Ishikawa (cell line): ENCODE measurements at regions not wholly inside any gene's neighbourhood (a gene's known extent, or its start where the extent isn't known, plus 50 kb on each side); places are given as distances from the start of the nearest gene placed in this dataset.

Experiments
- CEBPB ChIP-seq: IDR thresholded peaks from 2 replicates; pipeline ENCODE4 v1.6.1; 2012
- CREB1 ChIP-seq: IDR thresholded peaks from 2 replicates; pipeline ENCODE4 v1.6.1; 2012; ENCODE audit warnings: low read depth
- EGR1 ChIP-seq: IDR thresholded peaks from 2 replicates; pipeline ENCODE4 v1.6.1; 2012
- EP300 ChIP-seq: IDR thresholded peaks from 2 replicates; pipeline ENCODE4 v1.6.1; 2012; ENCODE audit warnings: borderline replicate concordance
- FOXM1 ChIP-seq: IDR thresholded peaks from 2 replicates; pipeline ENCODE4 v1.6.1; 2012; ENCODE audit warnings: low read depth, borderline replicate concordance
- MAX ChIP-seq: IDR thresholded peaks from 2 replicates; pipeline ENCODE4 v1.6.1; 2012
- NFIC ChIP-seq: IDR thresholded peaks from 2 replicates; pipeline ENCODE4 v1.6.1; 2012
- RAD21 ChIP-seq: IDR thresholded peaks from 2 replicates; pipeline ENCODE4 v1.6.1; 2012; ENCODE audit warnings: low read depth
- REST ChIP-seq: IDR thresholded peaks from 2 replicates; pipeline ENCODE4 v1.6.1; 2012; ENCODE audit warnings: low read depth, mild to moderate bottlenecking
- TAF1 ChIP-seq: IDR thresholded peaks from 2 replicates; pipeline ENCODE4 v1.6.1; 2012; ENCODE audit warnings: low read depth, mild to moderate bottlenecking
- TCF12 ChIP-seq: IDR thresholded peaks from 2 replicates; pipeline ENCODE4 v1.6.1; 2012; ENCODE audit warnings: low read depth
- TEAD4 ChIP-seq: IDR thresholded peaks from 2 replicates; pipeline ENCODE4 v1.6.1; 2012
- USF1 ChIP-seq: IDR thresholded peaks from 2 replicates; pipeline ENCODE4 v1.6.1; 2012
- YY1 ChIP-seq: IDR thresholded peaks from 2 replicates; pipeline ENCODE4 v1.6.1; 2012; ENCODE audit warnings: low read depth
- ZBTB7A ChIP-seq: IDR thresholded peaks from 2 replicates; pipeline ENCODE4 v1.6.1; 2012; ENCODE audit warnings: low read depth

DNA sequence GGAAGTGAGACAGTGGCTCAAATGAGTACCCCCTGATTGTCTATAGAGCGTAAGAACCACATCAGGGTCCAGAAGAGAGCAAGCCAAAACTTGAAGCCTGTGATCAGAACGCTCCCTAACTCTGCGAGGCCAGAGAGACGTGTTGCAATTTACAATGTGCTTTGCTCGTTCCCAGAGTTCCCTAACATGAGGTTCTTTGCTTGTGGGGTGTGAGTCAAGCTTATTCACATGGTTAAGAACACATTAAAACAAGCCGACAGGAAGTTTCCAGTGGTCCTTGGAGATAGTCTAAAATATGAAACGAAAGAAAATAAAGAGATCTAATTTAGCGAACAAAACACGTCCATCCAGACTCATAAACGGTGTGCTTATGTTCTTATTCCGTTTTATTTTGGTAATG lies 702.3 kb downstream of the TRIML1 start:
- TF ChIP-seq NFIC (no peak), EGR1 (no peak), TAF1 (no peak), YY1 (no peak), CEBPB (no peak), TEAD4 (no peak), RAD21 (no peak), ZBTB7A (no peak), TCF12 (no peak), REST (no peak), USF1 (no peak), FOXM1 (no peak), CREB1 (no peak), EP300 (no peak), MAX (no peak)

DNA sequence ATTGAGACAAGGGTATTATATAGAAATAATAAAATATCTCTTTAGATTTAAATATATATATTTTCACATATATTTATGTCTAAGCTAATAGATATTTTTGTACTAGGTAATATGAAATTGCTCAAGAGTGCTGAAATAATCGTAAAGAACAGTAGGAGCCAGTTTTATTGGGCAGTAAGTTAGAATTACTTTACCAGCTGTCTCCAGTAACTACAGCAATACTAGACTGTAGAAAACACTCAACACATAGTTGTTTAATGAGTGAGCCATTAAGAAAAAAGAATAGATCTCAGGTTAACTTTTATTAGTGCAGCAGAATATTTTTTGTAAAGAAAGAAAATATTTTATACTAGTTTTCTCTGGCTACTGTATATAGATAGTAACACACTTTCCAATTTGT lies 715.2 kb downstream of the TRIML1 start:
- TF ChIP-seq ZBTB7A, result no peak
- no peak for TF ChIP-seq TCF12
- TF ChIP-seq CREB1, result no peak
- no peak for TF ChIP-seq USF1
- no peak for TF ChIP-seq FOXM1
- no peak for TF ChIP-seq REST
- TF ChIP-seq EP300, result no peak
- no peak for TF ChIP-seq NFIC
- no peak for TF ChIP-seq CEBPB
- TF ChIP-seq YY1, result no peak

GRCh38 chr4:188858696-188859095 lies 719.5 kb downstream of the TRIML1 start:
- TF ChIP-seq NFIC (no peak), USF1 (no peak), CREB1 (no peak), YY1 (no peak), MAX (no peak), ZBTB7A (no peak), TCF12 (no peak), REST (no peak), EGR1 (no peak), RAD21 (no peak)

- TF ChIP-seq TCF12, result no peak
- no peak for TF ChIP-seq EP300
- no peak for TF ChIP-seq CEBPB
- no peak for TF ChIP-seq EGR1
- no peak for TF ChIP-seq MAX
- TF ChIP-seq TAF1, result no peak
- TF ChIP-seq FOXM1, result no peak
- TF ChIP-seq CREB1, result no peak
- no peak for TF ChIP-seq RAD21
- TF ChIP-seq USF1, result no peak
- no peak for TF ChIP-seq NFIC
- TF ChIP-seq ZBTB7A, result no peak
These were observed 725.5 kb downstream of the TRIML1 start for GRCh38 chr4:188864741-188865140.
